ENCODE measurements at regions not wholly inside any gene's neighbourhood (a gene's known extent, or its start where the extent isn't known, plus 50 kb on each side); places are given as distances from the start of the nearest gene placed in this dataset.

DNA sequence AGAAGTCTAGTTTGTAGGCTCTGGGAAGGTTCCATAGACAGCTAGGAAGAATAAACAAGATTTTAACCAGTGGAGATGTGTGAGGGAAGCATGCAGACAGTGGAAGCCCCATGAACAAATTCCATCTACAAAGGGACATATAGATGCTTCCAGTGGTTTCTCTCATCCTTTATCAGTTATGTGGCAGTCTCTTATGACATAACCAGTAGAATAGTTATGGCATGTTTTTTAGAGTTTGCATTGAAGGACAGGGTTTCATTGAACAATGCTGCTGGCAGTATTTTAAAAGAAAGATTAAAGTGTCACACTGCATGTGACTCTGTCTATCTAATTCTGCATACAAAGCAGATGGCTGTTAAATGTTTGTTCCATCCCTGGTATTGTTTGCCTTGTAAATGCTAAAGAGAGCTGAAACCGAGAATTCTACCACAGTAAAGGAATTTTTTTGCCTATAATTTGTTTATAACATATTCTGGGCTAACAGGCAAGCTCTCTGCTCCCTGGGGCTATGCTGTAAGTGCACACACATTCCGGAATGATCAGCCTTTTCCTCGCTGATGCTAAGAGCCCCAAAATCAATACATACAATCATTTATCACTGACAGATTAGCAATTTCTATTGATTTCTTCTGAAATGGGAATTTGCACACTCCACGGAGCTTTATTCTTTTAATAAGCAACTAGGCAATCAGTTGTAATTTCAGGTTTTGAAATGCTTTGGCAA, 76.8 kb upstream of the PELI1 start:
- DNase-seq (ENCODE audit: low read depth, low spot score): no peak

DNA sequence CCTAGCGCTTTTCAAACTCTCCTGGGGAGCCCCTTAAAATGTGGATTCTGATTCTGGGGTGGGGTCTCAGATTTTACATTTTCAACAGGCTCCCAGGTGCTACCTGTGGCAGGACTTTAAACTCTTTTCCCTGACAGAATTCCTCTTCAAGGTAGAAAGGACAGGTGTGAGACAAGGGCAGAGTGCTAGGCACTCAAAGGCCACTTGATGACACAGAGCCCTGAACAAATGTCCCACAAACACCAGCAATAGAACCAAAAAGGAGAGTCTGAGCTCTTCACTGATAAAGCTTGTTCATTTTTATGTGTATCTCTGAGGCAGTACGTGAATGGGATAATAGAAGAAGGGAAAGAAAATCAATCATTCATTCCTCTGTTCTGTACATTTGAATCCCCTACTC, 77.7 kb upstream of the PELI1 start:
- DNase-seq (ENCODE audit: low read depth, low spot score): no peak

DNA sequence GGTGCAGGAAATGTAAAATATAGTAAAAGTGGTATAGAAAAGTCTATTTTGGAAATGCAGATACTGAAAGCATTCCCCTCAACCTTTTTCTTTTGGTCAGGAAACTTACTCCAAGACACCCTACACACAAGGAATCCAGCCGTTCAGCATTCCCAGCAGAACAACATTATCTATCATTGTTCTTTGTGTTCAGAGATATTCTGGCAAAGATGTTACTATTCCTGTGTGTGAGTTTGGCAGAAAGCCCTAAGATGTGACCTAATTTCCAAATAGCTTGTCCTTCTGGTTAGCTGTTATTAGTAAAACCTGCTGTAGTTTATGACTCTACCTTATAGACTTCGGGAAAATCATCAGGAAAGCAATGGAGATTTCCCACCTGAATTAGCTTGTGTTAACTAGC, 78.1 kb upstream of the PELI1 start:
- no peak for DNase-seq (ENCODE audit: low read depth, low spot score)

DNA sequence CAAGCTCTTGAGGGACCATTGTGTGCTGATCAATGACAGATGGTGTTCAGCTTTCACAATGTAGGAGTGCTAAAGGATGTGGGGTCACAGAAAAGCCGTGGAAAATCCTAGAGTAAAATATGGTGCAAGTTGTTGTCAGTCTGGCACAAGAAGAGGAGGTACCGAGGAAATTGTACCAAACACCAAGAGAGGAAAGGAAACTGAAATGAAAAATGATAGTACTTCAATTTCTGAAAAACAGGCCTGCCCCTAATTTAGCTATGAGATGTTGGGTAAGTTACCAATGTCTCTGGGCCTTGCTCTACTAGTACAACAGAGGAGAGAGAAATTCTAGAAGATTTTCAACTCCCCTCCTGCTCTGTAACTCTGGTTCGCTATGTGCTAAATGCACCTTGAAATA, 78.8 kb upstream of the PELI1 start:
- DNase-seq (ENCODE audit: low read depth, low spot score): no peak

DNA sequence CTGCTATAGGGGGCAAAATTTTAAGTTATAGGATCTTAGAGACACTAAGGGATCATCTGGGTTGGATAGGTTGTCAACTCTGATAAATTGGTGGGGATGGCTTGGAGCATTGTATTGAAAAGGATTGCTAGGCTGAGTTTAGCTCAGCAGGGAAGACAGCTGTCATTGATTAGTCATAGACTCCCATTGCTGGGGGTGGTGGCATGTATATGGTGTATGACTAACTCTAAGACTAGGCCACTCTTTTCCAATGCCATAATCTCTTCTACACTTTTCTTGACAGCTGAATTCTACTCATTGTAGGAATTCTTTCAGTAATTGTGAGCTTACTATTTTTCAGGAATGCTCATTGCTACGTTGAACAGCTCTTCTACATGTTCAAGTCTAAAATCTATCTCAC, 81.3 kb upstream of the PELI1 start:
- no peak for DNase-seq (ENCODE audit: low read depth, low spot score)

DNA sequence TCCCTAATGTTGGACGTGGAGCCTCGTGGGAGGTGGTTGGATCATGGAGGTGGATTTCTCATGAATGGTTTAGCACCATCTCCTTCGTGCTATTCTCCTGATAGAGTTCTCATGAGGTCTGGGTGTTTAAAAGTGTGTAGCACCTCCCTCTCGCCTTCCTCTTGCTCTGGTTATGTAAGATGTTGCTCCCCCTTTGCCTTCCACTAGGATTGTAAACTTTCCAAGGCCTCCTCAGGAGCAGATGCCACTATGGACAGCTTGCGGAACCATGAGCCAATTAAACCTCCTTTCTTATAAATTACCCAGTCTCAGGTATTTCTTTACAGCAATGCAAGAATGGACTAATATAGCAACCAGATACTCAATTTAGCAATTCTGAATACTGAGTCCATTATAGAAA, 82.4 kb upstream of the PELI1 start:
- no peak for DNase-seq (ENCODE audit: low read depth, low spot score)

DNA sequence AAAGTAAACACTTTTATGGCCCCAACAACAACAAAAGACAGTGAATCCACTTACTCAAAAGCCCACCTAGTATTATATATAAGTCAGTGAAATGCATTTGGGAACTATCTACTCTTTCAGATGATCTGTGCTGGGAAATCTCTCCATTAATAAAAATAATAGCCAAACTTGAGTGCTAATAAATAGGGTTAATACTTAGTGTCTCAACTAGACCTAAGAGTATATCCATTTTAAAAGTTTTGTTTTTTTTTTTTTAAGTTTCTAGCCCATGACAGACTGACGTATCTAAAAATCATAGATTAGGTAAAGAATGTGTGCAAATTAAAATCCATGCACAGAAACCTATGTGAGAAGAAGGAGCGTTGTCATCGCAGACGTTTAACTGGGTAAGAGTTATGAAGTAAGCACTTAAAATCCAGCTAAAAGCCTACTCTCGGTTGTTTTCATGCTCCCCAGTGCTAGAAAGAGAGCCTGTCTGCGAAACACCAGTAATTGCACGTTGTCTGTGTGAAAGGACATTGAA, 83.4 kb upstream of the PELI1 start:
- no peak for DNase-seq (ENCODE audit: low read depth, low spot score)

DNA sequence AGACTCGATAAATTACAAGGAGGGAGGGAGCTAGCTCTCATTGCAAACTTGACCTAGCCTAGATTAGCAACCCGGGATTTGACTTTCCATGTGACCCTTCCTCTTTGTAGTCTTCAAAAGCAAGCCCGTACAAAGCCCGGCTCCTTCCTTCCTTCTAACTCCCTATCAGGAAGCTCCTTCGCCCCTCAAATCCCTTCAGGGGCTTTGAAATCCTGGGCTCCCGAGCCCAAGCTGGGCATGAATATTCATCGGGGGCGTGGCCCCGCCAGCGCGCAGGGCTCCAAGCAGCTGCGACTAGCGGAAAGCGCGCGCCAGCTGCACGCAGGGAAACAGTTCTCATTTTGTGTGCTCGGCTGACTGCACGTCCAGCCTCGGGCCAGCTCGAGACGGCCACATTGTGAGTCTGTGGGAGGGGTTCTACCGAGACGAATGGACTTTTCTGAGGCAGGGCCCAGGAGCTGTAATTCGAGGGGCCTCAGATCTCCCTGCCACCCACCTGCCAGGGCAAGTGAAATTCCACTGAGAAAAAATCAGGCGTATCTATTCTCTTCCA, 84.0 kb upstream of the PELI1 start:
- DNase-seq (ENCODE audit: low read depth, low spot score): no peak

DNA sequence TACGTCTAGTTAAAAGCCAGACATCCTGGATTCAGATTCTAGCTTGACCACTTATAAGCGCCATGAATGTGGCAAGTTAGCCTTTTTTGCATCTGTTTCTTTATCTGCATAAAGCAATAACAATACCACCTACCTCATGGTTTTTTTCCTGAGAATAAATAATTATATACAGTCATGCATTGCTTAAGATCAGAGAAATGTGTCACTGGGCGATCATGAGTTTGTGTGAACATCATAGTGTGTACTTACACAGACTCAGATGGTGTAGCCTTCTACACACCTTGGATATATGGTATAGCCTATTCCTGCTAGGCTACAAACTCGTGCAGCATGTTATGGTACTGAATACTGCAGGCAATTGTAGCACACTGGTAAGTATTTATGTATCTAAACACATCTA, 84.7 kb upstream of the PELI1 start:
- no peak for DNase-seq (ENCODE audit: low read depth, low spot score)

DNA sequence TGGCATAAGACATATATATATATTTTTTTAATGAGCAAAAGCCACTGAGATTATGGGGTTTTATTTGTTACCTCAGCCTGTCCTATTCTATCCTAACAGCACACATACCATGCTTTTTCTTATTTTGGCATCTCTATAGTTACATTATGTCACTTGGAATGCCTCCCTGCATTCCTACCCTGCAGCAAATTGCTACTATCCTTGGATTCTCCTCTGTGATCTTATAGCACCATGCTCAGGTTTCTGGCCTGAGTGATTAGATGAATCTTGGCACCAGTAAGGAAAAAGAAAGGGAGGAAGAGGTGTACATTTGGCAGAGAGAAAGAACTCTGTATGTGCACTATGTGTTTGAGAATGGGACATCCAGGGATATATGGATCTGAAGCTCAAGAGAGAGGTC, 86.3 kb upstream of the PELI1 start:
- DNase-seq (ENCODE audit: low read depth, low spot score): no peak

DNA sequence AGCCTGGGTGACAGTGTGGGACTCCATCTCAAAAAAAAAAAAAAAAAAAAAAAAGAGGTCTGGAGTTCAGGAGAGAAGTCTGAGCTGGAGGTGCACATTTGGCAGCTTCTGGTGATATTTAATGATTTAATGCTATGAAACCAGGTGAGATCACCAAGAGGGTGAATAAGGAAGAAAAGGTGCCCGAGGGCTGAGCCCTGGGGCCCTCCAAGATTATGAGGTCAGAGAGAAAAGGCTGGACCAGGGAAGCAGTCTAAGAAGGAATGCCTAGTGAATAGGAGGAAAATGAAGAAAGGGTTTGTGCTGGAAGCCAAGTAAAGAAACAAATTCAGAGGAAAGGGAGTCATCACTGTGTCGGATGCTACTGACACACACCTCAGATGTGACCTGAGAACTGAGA, 88.0 kb upstream of the PELI1 start:
- DNase-seq (ENCODE audit: low read depth, low spot score): no peak

DNA sequence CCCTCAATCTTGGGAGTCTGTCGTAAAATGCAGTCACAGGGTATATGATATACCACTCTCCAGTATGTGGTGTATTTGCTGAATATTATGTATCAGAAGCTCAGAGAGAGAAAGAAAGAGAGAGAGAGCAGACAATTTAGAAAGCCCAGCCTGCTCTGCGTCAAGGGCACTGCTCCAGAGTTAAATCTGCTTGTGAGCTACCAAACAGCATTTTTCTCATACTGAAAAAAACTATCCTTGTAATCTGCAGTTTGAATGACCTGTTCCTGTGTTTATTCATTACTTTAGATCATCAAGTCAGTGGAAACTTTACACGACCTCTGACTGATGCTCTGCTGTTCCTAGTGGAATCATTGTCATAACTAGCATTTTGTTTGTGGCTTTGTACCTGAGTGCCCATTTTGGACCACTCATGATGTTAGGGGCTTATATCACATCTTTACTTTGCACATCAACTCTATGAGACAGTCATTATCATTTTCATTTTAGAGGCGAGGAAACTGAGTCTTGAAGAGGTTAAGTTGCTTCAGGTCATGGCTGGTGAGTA, 89.2 kb upstream of the PELI1 start:
- DNase-seq (ENCODE audit: low read depth, low spot score): no peak

DNA sequence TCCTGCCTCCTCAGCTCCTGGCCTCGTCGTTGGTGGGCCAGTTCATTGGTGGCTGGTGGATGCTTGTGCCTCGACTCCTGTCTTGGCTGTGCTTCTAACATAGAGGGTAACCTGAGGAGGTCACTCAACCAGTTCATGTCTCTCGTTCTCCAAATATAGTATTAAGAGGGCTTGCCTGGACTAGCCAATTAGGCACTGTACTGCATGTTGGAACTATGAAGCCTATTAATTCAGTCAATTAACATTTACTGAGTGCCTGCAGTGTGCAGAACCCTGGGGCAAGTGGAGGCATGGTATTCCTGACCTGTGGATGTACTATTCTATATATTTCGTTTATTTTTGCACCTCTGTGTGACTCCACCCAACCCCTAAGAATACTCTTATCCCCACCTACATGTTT, 89.9 kb upstream of the PELI1 start:
- no peak for DNase-seq (ENCODE audit: low read depth, low spot score)

DNA sequence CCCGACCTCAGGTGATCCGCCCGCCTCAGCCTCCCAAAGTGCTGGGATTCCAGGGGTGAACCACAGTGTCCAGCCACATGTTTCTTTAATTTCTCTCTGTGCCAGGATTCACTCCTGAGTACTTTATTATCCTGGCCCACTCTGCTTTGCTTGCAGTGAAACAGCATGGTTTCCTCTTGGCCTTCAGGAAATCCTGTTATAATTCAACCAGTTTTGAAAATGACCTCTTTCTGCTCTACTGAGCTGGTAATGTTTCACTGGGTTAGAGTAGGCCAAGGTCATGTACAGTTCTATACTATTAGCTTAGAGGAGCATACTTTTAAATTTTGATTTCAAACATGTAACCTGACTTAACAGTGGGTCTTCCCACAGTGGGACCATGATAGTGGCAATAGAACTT, 90.6 kb upstream of the PELI1 start:
- DNase-seq (ENCODE audit: low read depth, low spot score): no peak

DNA sequence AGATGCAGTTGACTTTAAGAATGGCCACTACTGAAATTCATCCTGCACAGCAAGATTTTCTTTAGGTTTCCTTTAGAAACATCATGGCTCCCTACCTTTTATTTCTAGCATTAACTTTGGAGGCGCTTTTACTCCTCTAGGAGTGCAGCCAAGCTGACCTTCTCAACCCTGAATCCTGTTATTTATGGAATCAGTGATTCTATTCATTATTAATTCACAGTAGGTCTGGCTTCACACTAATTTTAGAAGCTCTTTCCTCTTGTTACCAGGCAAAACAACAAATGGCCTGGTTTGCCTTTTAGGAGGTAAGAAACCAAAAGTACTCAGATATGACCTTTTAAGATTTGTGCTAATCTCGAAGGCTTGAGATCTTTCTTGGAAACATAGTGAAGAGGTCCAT, 93.0 kb upstream of the PELI1 start:
- DNase-seq (ENCODE audit: low read depth, low spot score): no peak

DNA sequence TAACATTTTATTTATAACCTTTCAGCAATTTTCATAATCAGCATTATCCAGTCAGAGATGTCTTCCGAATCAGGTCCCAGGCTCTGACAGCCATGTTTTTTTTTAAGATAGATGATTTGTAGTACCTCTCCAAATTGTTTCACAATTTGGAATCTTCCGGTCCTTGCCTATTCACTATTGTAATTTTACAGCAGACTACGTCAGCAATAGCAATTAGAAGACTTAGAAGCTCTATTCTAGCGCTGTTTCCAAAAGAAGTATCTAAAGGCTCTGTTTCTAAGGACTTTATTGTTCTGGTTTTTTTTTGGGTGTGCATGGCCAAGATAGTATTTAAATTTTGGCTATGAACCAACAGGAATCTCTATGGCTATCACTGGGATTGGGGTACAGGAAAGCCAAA, 94.6 kb upstream of the PELI1 start:
- no peak for DNase-seq (ENCODE audit: low read depth, low spot score)

DNA sequence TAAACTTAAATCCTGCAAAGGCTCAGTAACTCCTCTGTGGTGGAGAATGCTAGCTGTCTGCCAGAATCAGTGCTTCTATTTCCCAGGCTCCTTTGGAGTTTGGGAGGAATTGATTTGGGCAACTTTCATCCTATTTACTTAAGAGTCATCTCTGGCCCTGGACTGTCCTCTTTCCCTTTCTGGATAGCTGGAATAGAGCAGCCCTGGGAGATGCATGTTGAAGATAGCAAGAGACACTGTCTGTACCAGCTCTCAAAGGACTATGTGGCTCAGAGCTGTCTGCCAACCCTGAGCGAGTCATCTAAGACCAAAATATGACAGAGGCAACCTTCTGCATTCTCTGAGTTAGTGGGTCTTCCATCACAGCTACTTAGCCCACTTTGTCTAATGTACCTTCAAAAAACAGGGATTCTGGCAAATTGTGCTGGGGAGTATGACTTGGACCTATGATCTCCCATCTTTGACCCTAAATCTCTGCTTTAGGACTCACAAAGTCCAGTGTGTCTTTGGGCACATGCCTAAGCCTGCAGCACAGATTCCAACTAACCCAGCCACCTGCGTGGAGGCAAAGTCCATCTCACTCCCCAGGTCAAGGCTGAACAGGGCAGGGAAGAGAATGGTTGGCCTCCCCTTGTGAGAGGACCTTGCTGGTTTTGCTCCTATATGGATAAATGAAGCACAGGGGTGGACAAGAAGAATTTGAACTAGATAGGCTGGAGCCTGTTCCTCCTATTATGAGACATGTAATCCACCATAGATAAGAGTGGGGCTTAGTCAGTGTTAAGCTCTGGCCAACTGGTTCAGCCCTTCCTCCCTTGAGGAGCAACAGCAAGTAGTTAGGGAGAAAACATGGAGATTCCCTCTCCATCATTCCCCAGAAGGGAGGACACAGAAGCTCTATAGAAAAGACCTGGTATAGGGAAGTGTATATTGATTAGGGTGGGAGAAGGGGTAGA, 99.1 kb upstream of the PELI1 start:
- DNase-seq (ENCODE audit: low read depth, low spot score): no peak

DNA sequence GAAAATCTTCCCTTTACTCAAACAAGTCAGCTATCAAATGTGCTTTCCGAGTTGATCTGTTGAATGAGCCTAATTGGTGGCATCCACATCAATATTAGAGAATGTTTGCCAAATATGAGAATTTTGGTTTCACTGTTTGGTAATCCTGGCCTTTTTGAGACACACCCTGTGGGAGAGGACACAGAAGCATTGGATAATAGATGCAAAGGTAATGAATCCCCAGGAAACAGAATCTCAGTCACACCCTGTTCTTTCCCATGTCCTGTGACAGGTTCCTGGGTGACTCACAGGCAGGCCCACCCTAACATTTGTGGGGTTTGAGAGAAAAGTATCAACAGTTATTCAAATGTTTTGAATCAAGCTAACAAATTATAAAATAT, 99.8 kb upstream of the PELI1 start:
- DNase-seq (ENCODE audit: low read depth, low spot score): no peak

DNA sequence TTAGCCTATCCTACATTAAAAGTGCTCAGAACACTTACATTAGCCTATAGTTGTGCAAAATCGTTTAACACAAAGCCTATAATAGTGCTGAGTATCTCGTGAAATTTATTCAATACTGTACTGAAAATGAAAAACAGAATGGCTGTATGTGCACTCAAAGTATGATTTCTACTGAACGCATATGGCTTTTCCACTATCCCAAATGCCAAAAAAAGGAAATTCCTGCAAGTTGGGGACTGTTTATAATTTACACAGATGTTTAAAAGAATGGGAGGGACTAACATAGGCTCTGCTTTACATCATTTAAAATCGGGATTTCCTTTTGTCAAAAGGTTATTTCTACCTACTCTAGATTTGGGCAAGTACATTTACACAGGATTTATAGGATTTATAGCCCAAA, 101.4 kb upstream of the PELI1 start:
- DNase-seq (ENCODE audit: low read depth, low spot score): no peak

DNA sequence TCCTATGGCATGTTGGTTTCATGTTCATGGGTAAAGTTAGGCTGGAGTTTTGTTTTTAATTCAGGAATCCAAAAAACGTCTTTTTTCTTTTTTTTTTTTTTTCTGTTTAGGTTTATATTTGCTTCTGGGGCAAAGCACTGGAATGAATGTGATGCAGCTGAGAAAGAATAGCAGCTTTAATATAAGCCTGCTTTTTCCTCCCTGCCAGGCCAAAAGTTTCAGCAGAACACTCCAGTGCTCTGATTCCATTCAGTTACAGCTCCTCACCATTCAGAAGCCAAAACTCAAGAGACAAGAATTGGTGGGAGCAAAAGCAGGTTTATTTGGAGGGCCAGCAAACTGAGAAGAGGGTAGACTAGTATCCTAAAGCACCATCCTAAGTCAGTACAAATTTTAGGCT, 102.7 kb upstream of the PELI1 start:
- DNase-seq (ENCODE audit: low read depth, low spot score): no peak

DNA sequence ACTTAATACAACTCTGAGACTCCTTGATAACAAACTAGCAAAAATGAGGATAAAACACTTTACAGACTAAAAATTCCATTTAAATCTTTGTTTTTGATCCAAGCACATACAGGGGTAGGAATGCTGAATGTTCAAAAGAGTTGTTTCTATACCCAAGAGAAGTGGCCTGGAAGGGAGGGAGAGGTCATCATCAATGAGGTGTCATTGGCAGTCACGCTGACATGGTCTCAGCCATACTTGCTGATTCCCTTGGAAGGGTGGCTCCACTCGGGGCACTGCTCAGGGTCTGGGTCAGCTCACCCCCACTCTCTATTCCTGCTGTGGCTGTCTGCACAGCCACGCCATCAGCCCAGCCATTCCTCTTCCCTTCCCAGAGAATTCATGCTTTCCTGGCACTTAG, 105.2 kb upstream of the PELI1 start:
- DNase-seq (ENCODE audit: low read depth, low spot score): no peak

DNA sequence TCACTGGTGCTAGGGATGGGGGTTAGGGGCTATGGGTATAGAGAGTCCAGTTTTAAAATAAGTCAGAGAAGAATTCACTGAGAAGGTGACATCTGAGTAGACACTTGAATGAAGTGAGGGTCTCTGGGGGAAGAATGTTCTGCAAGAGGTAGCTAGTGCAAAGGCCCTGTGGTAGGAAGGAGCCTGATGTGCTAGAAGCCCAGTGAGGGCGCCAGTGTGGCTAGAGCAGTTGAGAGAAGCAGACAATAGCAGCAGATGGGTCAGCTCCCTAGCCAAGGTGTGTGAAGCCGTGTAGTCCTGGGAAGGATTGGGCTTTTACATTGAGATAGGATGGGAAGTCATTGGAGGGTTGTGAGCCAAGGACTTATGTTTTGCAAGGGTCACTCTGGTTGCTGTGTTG, 105.8 kb upstream of the PELI1 start:
- no peak for DNase-seq (ENCODE audit: low read depth, low spot score)

All from pulmonary artery endothelial cell (primary cell).